ENCODE measurements at regions not wholly inside any gene's neighbourhood (a gene's known extent, or its start where the extent isn't known, plus 50 kb on each side); places are given as distances from the start of the nearest gene placed in this dataset.

GRCh38 chr11:115051938-115052590 is 373.7 kb downstream of the NXPE2 start:
- TF ChIP-seq, protein P1, sequence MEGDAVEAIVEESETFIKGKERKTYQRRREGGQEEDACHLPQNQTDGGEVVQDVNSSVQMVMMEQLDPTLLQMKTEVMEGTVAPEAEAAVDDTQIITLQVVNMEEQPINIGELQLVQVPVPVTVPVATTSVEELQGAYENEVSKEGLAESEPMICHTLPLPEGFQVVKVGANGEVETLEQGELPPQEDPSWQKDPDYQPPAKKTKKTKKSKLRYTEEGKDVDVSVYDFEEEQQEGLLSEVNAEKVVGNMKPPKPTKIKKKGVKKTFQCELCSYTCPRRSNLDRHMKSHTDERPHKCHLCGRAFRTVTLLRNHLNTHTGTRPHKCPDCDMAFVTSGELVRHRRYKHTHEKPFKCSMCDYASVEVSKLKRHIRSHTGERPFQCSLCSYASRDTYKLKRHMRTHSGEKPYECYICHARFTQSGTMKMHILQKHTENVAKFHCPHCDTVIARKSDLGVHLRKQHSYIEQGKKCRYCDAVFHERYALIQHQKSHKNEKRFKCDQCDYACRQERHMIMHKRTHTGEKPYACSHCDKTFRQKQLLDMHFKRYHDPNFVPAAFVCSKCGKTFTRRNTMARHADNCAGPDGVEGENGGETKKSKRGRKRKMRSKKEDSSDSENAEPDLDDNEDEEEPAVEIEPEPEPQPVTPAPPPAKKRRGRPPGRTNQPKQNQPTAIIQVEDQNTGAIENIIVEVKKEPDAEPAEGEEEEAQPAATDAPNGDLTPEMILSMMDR (IDR thresholded peaks at IDR 0.05) = no peak
- TF ChIP-seq POLR2AphosphoS5 (IDR thresholded peaks at IDR 0.05) = no peak

All from breast epithelium (tissue), 3 donors.